ENCODE measurements at regions not wholly inside any gene's neighbourhood (a gene's known extent, or its start where the extent isn't known, plus 50 kb on each side); places are given as distances from the start of the nearest gene placed in this dataset.
"Not testable (repeated sequence)": the region's sequence is repeated elsewhere in the genome, so short reads cannot be mapped to it uniquely, and the experiment has no call there.

- no peak for DNase-seq
Measured at GRCh38 chr6:164101859-164102258, 687.3 kb downstream of the QKI start.

- no peak for DNase-seq
Measured at GRCh38 chr6:164099269-164099865, 684.8 kb downstream of the QKI start.

GRCh38 chr6:164098857-164099267, 684.3 kb downstream of the QKI start:
- no peak for DNase-seq

GRCh38 chr6:164097551-164098398, 683.3 kb downstream of the QKI start:
- no peak for DNase-seq

GRCh38 chr6:164097056-164097455, 682.5 kb downstream of the QKI start:
- DNase-seq = no peak

GRCh38 chr6:164095056-164095455, 680.5 kb downstream of the QKI start:
- no peak for DNase-seq

- no peak for DNase-seq
Measured at GRCh38 chr6:164087870-164088269, 673.4 kb downstream of the QKI start.

GRCh38 chr6:164087211-164087610, 672.7 kb downstream of the QKI start:
- no peak for DNase-seq

GRCh38 chr6:164086076-164086887, 671.8 kb downstream of the QKI start:
- no peak for DNase-seq

- DNase-seq = no peak
Measured at GRCh38 chr6:164085091-164086075, 670.9 kb downstream of the QKI start.

GRCh38 chr6:164079275-164079600, 664.7 kb downstream of the QKI start:
- DNase-seq = no peak

- DNase-seq = no peak
Measured at GRCh38 chr6:164078532-164079274, 664.2 kb downstream of the QKI start.

GRCh38 chr6:164076818-164077532, 662.5 kb downstream of the QKI start:
- DNase-seq = not testable (repeated sequence)

GRCh38 chr6:164075981-164076615, 661.6 kb downstream of the QKI start:
- no peak for DNase-seq

GRCh38 chr6:164072240-164072666, 657.7 kb downstream of the QKI start:
- DNase-seq = no peak

GRCh38 chr6:164069350-164069990, 655.0 kb downstream of the QKI start:
- DNase-seq = no peak

- no peak for DNase-seq
Measured at GRCh38 chr6:164068527-164068926, 654.0 kb downstream of the QKI start.

- no peak for DNase-seq
Measured at GRCh38 chr6:164066766-164067165, 652.2 kb downstream of the QKI start.

- no peak for DNase-seq
Measured at GRCh38 chr6:164066335-164066734, 651.8 kb downstream of the QKI start.

Measured in right kidney (tissue), 1 donor.